HG02759 (cell line): ENCODE measurements at regions not wholly inside any gene's neighbourhood (a gene's known extent, or its start where the extent isn't known, plus 50 kb on each side); places are given as distances from the start of the nearest gene placed in this dataset.
"Not testable (repeated sequence)": the region's sequence is repeated elsewhere in the genome, so short reads cannot be mapped to it uniquely, and the experiment has no call there.

Source experiments
- ATAC-seq: cut with Tn5 transposase; IDR thresholded peaks from one replicate; pipeline ENCODE4 v1.9.1; 2021; ENCODE audit warnings: mild to moderate bottlenecking, moderate library complexity; ENCODE audit not compliant: unreplicated experiment

- ATAC-seq: no peak
Observed at GRCh38 chr7:16369855-16370254, 51.5 kb downstream of the CRPPA start.

- not testable (repeated sequence) for ATAC-seq
Observed at GRCh38 chr7:16369309-16369708, 52.0 kb downstream of the CRPPA start.

DNA sequence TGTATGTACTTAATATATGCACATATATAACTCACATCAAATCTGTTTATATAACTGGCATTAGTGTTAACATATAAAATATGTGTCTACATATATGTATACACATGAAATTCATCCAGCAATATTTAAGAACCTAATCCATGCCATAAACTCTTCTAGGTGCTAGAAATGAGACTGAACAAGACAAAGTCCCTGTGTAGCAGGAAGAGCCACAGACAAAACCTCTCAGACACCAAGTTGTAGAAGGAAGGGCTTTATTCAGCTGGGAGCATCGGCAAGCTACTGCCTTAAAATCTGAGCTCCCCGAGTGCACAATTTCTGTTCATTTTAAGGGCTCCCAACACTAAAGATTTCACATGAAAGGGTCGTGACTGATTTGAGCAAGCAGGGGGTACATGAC is 52.5 kb downstream of the CRPPA start:
- no peak for ATAC-seq

- ATAC-seq: no peak
Observed at GRCh38 chr7:16367115-16367514, 54.2 kb downstream of the CRPPA start.

- ATAC-seq: no peak
Observed at GRCh38 chr7:16365952-16366351, 55.4 kb downstream of the CRPPA start.

DNA sequence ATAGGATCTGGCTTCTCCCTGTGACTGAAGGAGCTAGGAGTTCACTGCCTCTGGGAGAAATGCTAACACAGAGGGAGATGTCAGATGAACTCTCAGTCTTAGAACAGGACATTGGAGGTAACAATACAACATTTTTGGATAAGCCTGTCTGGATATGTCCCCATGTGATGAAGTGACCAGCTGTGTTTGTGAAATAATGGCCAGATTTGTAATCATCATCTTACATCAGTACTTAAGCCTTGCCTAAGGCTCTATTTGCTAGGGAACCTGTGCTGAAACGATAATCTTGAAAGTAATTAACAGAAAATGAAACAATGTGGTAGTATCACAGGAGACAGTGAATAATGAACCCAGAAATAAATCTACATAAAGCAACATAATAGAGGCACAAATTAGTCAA is 56.2 kb downstream of the CRPPA start:
- ATAC-seq: no peak

GRCh38 chr7:16359216-16359615 is 62.1 kb downstream of the CRPPA start:
- ATAC-seq: no peak

- no peak for ATAC-seq
Observed at GRCh38 chr7:16357921-16358320, 63.4 kb downstream of the CRPPA start.

- ATAC-seq: no peak
Observed at GRCh38 chr7:16357474-16357873, 63.9 kb downstream of the CRPPA start.

DNA sequence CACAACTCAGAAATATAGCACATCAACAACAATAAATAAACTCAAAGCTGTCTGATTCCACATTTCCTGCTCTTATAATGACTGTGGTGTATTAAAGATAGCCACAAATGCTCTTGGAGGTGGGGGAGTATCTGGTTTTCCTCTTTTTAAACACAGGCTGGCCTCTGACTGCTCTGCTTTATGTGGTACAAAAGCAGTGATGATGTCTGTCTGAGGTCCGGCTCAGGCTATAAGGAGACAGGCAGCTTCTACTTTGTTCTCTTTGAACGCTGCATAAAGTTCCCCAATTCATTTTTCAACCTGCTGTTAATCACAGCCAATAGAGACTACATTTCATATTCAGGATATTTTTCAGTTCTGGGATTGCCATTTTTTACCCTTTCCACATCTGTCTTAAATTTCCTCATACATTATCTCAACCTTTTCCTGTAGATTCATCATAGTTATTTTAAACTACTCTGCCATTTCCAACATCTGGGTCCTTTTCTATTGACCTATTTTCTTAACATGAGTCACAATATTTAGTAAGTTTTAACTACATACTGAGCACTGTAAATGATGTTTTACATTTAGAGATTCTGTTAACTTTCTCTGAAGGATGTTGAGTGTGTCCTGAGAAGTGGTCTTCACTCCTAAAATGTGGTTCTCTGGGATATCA is 64.9 kb downstream of the CRPPA start:
- no peak for ATAC-seq

- ATAC-seq: no peak
Observed at GRCh38 chr7:16354573-16354972, 66.8 kb downstream of the CRPPA start.

- ATAC-seq: no peak
Observed at GRCh38 chr7:16353226-16353625, 68.1 kb downstream of the CRPPA start.

- peak; percentile 64 for ATAC-seq
Observed at GRCh38 chr7:16350634-16351033, 70.7 kb downstream of the CRPPA start.

DNA sequence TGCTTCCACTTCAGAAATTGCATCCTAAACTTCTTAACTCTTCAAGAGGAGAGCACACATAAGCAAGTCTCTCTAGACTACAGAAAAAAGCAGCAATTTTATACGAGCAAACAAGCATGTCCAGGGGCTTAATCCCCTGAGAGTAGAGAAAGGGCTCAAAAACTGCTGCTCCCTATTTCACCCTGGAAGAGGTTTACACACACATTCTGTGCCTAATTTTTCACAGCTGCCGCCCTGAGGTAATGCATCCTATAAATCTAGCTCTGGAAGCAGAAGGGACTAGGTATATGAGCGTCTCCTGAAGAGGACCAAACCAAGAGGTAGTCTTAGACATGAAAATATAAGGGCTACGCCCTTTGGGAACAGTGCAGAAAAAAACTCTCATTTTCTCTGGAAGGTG is 73.1 kb downstream of the CRPPA start:
- ATAC-seq: no peak

DNA sequence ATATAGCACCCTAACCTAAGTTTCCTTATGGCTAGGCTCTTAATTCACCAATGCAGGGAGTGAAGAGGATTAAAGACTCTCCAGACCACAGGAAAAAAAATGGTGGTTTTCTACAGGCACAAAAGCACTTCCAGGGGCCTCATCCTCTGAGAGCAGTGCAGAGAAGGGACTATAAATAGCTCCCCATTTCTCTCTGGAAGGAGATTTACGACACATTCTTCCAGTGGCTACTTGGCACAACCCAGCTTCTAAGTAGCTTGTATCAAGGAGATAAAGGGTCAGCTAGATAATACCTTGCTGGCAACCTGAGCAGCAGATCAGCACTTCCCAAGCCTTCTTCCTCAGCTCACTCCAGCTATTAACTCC is 73.5 kb downstream of the CRPPA start:
- no peak for ATAC-seq

- ATAC-seq: no peak
Observed at GRCh38 chr7:16347066-16347826, 74.1 kb downstream of the CRPPA start.

GRCh38 chr7:16345979-16346958 is 75.1 kb downstream of the CRPPA start:
- ATAC-seq: peak; percentile 64

DNA sequence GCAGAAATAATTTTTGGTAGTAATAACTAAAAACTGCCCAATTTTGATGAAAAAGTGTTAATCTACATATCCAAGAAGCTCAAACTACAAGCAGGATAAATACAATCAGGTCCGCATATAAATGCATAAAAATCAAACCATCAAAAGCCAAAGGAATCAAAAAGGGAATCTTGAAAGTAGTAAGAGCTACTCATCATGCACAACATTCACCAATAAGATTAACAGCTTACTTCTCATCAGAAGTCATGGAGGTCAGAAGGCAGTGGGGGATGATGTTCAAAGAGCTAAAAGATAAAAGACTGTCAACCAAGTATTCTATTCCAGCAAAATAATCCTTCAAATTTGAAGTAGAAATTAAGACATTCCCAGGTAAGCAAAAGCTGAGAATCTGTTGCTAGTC is 76.4 kb downstream of the CRPPA start:
- no peak for ATAC-seq

- ATAC-seq: no peak
Observed at GRCh38 chr7:16343612-16344011, 77.7 kb downstream of the CRPPA start.

GRCh38 chr7:16338065-16338464 is 83.3 kb downstream of the CRPPA start:
- no peak for ATAC-seq

- ATAC-seq: no peak
Observed at GRCh38 chr7:16326106-16326505, 95.2 kb downstream of the CRPPA start.

GRCh38 chr7:16323313-16323712 is 98.0 kb downstream of the CRPPA start:
- ATAC-seq: no peak
